SJSA1 (cell line): ENCODE measurements at regions not wholly inside any gene's neighbourhood (a gene's known extent, or its start where the extent isn't known, plus 50 kb on each side); places are given as distances from the start of the nearest gene placed in this dataset.

ENCODE experiments used
- DNase-seq, 2 experiments: peaks; one replicate each; pipeline ENCODE4 v3.0.0-alpha.2; 2015 to 2020; ENCODE audit warnings: low spot score in 2 of 2, low read depth in 1 of 2
- H3K27ac ChIP-seq: fragments of 250-450 bp; sonication (Bioruptor Pico); 2 replicates; pipeline ENCODE4 v1.5.1; 2020; ENCODE audit warnings: mild to moderate bottlenecking, moderate library complexity
- H3K27me3 ChIP-seq: fragments of 250-450 bp; sonication (Bioruptor Pico); replicated peaks from 2 replicates; pipeline ENCODE4 v1.5.1; 2020; ENCODE audit warnings: mild to moderate bottlenecking, moderate library complexity
- H3K36me3 ChIP-seq: fragments of 250-450 bp; sonication (Bioruptor Pico); 2 replicates; pipeline ENCODE4 v1.5.1; 2020; ENCODE audit warnings: mild to moderate bottlenecking
- H3K4me1 ChIP-seq: fragments of 250-450 bp; sonication (Bioruptor Pico); replicated peaks from 2 replicates; pipeline ENCODE4 v1.6.1; 2021; ENCODE audit warnings: mild to moderate bottlenecking
- H3K4me3 ChIP-seq: fragments of 250-450 bp; sonication (Bioruptor Pico); 2 replicates; pipeline ENCODE4 v1.5.1; 2020; ENCODE audit warnings: mild to moderate bottlenecking
- H3K9me3 ChIP-seq: fragments of 250-450 bp; sonication (Bioruptor Pico); replicated peaks from 2 replicates; pipeline ENCODE4 v1.5.1; 2020; ENCODE audit warnings: mild to moderate bottlenecking

DNA sequence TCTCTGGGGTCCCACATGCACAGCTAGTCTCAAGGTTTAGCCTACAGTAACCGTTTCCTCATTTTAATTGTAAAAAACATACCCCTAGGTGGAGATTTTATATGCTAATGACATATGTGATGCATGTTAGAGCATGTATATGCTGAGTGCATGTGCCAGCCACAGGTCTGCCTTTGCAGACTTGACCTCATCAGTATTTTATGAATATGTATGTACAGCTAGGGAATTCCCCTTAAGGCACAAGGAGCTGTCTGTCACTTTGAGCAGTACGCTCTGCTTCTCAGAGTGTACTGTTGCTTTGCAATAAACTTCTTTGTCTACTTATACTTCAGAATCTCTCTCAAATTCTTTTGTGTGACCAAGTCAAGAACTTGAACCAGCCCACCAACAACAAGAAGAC is 131.2 kb upstream of the ERBB4 start:
- Histone ChIP-seq H3K27me3 (no peaks in the 10 kb centered on the region), H3K4me3 (no peak overlapping the region), H3K4me1 (no peaks in the 10 kb centered on the region), H3K9me3 (no peaks in the 10 kb centered on the region), H3K27ac (no peak overlapping the region), H3K36me3 (no peaks in the 10 kb centered on the region)
- DNase-seq, result no peak

DNA sequence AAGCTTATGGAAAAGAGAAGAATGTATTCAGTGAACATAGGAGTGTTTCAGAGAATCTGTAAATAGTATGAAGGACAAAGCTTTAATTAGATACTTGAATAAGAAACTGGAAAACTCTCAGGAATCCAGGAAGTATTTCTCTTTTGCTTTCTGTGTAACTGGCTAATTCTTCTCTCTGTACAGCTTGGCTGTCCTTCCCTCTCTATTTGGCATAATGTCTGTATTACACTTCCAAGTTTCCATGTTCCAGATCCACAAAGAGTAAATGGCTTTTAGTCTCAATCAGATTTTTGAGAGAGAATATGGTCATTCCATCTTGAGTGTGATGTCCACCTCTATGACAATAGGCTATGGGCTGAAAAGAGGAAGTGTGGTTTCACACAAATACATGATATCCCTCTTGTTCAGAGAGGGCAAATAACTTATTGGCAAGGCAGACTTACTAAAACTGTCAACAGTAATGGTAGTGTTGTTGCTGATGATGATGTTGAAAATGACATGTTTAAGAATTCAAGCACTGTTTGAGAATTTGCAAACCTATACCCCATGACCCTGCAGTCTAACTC is 129.2 kb upstream of the ERBB4 start:
- H3K9me3 ChIP-seq, result no peaks in the 10 kb centered on the region
- DNase-seq, result no peak
- no peak overlapping the region for H3K4me3 ChIP-seq
- H3K27ac ChIP-seq, result no peak overlapping the region
- no peaks in the 10 kb centered on the region for H3K27me3 ChIP-seq
- H3K36me3 ChIP-seq, result no peaks in the 10 kb centered on the region
- no peaks in the 10 kb centered on the region for H3K4me1 ChIP-seq

DNA sequence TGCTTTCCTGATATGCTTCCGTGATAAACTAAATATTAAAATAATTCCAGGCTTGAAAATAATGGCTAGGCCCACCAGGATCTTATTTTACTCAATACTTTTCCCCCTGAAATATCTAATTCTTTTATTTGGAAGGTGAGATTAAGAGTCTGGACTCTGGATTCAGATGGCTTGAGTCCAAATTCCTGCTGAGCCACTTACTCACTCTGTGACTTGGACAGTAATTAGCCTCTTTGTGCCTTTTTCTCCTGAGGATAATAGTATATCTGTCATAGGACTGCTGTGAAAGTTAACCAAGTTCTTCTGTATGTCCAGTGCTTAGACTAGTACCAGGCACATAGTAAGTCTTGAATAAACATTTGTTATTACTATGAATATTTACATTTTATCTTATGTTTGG is 127.3 kb upstream of the ERBB4 start:
- no peak overlapping the region for H3K4me3 ChIP-seq
- H3K9me3 ChIP-seq, result no peaks in the 10 kb centered on the region
- H3K4me1 ChIP-seq, result no peaks in the 10 kb centered on the region
- no peaks in the 10 kb centered on the region for H3K36me3 ChIP-seq
- DNase-seq, result no peak
- H3K27me3 ChIP-seq, result no peaks in the 10 kb centered on the region
- H3K27ac ChIP-seq, result no peak overlapping the region

DNA sequence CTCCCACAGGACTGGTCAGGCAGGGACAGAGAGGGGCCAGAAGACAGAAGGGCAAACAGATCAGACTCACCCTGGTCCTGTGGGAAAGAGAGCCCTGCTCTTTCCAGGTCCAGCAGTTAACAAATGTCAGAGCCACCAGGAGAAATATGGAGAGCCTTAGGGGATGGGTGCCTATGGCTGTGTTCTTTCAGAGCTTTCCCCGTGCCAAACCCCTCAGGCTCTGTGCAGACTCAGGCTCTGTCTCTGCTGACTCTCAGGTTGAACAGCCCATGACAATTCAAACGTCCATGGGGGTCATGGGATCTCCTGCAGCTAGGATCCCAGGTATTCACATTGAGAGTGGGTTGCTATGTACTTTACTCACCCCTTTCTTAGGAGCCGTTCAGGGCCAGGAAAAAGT is 120.8 kb upstream of the ERBB4 start:
- no peaks in the 10 kb centered on the region for H3K27me3 ChIP-seq
- no peak for DNase-seq
- no peaks in the 10 kb centered on the region for H3K4me1 ChIP-seq
- H3K4me3 ChIP-seq, result no peak overlapping the region
- no peaks in the 10 kb centered on the region for H3K36me3 ChIP-seq
- no peaks in the 10 kb centered on the region for H3K9me3 ChIP-seq
- H3K27ac ChIP-seq, result no peak overlapping the region

DNA sequence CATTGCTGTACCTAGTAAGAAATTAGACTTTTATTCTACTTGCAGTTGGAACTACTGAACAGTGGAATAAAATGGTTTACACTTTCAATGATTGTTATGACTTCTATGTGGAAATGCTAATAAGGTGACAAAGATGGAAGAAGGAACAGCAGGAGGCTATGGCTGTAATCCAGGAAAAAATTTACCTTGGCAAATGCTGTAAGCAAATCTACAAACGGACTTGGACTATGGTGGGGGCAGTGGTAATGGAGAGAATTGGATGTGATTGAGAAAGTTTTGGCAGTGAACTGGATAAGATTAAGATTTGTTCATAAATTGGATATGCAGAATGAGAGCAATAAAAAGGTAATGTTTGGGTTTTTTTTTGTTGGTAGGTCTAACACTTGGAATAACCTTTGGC is 111.0 kb upstream of the ERBB4 start:
- Histone ChIP-seq H3K9me3 (no peaks in the 10 kb centered on the region), H3K27me3 (no peaks in the 10 kb centered on the region), H3K4me3 (no peak overlapping the region), H3K36me3 (no peaks in the 10 kb centered on the region), H3K4me1 (no peaks in the 10 kb centered on the region), H3K27ac (no peak overlapping the region)
- DNase-seq, result no peak

DNA sequence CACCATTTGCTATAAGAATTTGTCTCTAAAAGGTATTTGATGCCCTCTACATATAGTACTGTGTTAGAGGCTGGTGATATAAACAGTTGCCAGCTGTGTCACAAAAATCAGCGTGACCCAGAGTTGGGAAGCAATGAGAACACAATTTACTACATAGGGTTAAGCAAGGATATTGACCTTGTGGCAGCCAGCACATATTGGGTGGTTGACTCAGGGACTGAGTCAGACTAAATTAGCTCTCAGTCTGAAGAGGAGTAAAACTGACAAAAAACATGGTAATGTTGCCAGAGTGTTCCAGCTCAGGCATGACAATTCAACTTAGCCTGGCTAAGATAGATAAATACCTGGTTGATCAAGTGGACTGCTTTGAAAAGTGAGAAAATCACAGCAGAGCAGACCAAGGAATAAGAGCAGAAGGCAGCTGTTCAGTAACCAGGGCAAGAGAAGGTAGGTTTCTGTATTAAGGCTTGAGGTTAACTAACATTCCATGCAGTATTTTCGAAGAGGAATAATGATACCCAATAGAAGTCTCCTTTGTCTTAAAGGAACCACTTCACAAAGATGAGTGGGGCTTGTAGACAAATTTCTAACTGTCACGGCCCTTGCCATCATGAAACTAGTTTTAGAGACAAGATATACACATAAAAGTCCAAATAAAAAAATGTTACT is 108.2 kb upstream of the ERBB4 start:
- Histone ChIP-seq H3K4me3 (no peak overlapping the region), H3K27ac (no peak overlapping the region), H3K36me3 (no peaks in the 10 kb centered on the region), H3K27me3 (no peaks in the 10 kb centered on the region), H3K9me3 (no peaks in the 10 kb centered on the region), H3K4me1 (no peaks in the 10 kb centered on the region)
- no peak for DNase-seq

DNA sequence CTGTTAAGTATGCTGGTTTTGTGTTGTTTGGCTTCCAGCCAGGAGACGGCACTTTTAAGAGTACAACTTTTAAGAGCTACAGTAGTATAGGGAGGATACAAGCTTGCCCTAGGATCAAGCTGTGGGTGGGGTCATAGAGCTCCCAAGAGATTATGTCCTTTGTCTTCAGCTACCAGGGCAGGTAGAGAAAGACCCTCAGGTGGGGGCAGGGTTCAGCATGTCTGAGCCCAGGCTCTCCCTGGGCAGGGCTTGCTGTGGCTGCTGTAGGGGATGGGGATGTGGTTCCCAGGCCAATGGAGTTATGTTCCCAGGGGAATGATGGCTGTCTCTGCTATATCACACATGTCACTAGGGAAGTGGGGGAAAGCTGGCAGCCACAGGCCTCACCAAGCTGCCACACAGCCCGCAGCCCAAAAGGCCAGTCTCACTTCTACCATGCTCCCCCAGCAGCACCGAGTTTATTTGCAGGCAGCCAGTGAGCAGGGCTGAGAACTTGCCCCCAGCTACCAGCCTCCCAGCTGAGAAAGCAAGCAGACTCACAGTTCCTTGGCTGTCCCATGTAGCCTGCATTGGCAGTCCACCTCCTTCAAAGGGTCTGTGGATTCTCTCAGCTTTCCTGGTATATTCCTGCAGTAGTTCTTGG is 105.7 kb upstream of the ERBB4 start:
- Histone ChIP-seq H3K36me3 (no peaks in the 10 kb centered on the region), H3K9me3 (no peaks in the 10 kb centered on the region), H3K4me1 (no peaks in the 10 kb centered on the region), H3K27me3 (no peaks in the 10 kb centered on the region), H3K27ac (no peak overlapping the region), H3K4me3 (no peak overlapping the region)
- no peak for DNase-seq

DNA sequence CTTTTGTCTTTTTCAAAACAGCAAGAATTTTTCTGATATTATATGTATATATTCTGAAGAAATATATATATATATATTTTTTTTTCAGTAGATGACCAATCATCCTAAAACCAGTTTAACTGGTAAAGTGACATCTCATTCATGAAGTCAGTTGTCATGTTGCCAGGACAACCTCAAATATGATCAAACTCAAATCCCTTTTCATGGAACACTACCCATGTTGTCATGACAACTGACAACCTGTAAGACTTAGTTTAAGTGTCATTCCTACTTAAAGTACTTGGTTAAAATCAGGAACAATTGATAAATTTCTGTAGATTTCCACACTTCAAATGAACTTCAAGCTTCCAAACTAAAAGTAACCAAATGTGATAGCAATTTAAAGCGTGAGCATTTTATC is 101.8 kb upstream of the ERBB4 start:
- no peak overlapping the region for H3K27ac ChIP-seq
- H3K9me3 ChIP-seq, result no peaks in the 10 kb centered on the region
- H3K36me3 ChIP-seq, result no peaks in the 10 kb centered on the region
- H3K4me1 ChIP-seq, result no peaks in the 10 kb centered on the region
- no peak overlapping the region for H3K4me3 ChIP-seq
- no peaks in the 10 kb centered on the region for H3K27me3 ChIP-seq
- no peak for DNase-seq

DNA sequence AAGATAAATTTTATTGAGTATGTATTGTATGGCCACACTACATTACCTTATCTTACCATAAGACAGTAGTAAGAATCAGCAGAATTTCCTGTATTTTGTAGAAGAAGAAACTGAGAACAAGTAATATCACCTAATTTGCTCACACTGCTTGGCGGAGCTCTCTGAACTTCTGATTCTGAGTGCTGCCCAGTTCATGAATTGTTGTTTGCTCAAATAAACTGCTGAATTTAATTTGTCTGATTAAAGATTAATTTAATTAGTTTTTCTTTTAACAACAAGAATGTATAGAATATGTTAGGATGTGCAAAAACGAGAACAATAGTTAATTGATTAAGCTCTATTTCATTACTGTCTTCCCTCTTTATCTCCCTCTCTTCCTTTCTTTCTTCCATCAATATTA is 100.1 kb upstream of the ERBB4 start:
- no peak overlapping the region for H3K4me3 ChIP-seq
- no peaks in the 10 kb centered on the region for H3K4me1 ChIP-seq
- no peaks in the 10 kb centered on the region for H3K27me3 ChIP-seq
- no peak overlapping the region for H3K27ac ChIP-seq
- no peaks in the 10 kb centered on the region for H3K36me3 ChIP-seq
- H3K9me3 ChIP-seq, result no peaks in the 10 kb centered on the region
- no peak for DNase-seq

DNA sequence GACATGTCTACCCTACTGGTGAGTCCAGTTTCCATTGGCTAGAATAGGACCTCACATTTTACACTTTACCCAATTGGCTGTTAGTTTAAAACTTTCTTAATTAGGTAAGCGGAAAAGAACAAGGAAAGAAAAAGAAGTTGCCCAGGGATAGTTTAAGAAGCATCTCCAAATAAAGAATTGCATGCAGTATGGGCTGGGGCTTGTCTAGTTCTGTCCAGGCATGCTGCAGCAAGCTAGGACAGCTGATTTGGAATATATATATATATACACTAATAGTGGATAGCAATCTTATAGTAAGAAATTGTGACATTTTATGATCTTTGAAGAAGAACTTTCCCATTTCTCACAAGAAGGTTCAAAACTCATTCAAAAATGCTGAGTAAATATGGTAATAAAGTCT is 90.0 kb upstream of the ERBB4 start:
- Histone ChIP-seq H3K27me3 (no peaks in the 10 kb centered on the region), H3K4me1 (no peaks in the 10 kb centered on the region), H3K9me3 (no peaks in the 10 kb centered on the region), H3K27ac (no peak overlapping the region), H3K4me3 (no peak overlapping the region), H3K36me3 (no peaks in the 10 kb centered on the region)
- no peak for DNase-seq

DNA sequence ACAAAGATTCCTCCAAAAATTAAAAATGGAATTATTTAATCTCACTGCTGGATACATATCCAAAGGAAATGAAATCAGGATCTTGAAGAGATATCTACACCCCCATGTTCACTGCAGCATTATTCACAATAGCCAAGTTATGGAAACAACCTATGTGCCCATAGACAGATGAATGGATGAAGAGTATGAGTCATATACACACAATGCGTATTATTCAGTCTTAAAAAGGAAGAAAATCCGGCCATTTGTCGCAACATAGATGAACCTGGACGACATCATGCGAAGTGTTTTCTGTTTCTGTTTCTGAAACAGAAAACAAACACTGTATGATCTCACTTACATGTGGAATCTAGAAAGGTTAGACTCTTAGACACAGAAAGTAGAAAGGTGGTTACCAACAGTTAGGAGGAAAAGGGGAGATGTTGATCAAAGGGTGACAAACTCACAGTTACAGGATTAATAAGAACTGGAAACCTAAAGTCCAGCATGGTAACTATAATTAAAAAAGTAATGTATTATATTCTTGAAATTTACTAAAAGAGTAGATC is 87.8 kb upstream of the ERBB4 start:
- Histone ChIP-seq H3K4me1 (no peaks in the 10 kb centered on the region), H3K4me3 (no peak overlapping the region), H3K27ac (no peak overlapping the region), H3K36me3 (no peaks in the 10 kb centered on the region), H3K27me3 (0 out of 2 replicates have a peak, but pooled peaks cover 4% of the 10 kb centered on the region), H3K9me3 (no peaks in the 10 kb centered on the region)
- no peak for DNase-seq

DNA sequence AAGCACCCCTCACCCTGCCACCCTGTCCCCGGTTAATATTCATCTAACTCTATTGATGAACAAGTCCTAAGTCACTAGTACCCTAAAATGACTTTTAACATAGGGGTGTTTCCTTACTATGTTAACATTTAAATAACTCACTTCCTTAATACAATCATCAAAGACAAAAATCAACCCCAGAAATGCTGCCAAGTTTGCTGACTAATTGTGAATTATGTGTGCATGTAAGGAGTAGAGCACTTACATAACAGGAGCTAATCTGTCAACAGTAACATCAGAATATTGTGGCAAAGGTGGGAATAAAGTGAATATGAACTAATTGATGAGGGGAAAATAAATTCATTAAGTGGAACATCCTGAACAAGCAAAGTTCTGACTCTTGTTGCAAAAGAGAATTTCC is 81.4 kb upstream of the ERBB4 start:
- Histone ChIP-seq H3K4me1 (no peaks in the 10 kb centered on the region), H3K27me3 (0 out of 2 replicates have a peak, but pooled peaks cover 4% of the 10 kb centered on the region)

DNA sequence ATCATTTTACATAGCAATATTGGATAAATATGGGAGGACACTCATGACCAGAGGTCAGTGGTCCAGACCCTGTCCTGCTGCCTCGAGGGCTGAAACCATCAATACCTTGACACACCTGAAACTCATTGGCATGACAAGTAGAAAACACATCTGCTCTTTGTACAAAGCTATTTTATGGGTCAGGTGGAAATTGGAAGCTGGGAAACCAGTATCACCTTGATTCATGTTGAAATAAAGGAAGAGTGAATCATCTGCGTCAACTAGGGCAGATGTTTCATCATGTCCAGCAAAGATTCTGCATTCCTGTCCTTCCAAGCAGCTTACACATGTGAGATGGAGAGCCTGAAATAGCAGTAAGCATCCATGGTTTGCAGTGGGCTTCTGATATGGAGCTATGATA is 80.0 kb upstream of the ERBB4 start:
- H3K4me3 ChIP-seq, result no peak overlapping the region
- H3K27ac ChIP-seq, result no peak overlapping the region
- no peaks in the 10 kb centered on the region for H3K9me3 ChIP-seq
- DNase-seq, result no peak
- no peaks in the 10 kb centered on the region for H3K4me1 ChIP-seq
- 0 out of 2 replicates have a peak, but pooled peaks cover 4% of the 10 kb centered on the region for H3K27me3 ChIP-seq
- no peaks in the 10 kb centered on the region for H3K36me3 ChIP-seq

More for the DNA sequence above, 81.4 kb upstream of the ERBB4 start:
- Histone ChIP-seq H3K9me3 (no peaks in the 10 kb centered on the region), H3K36me3 (no peaks in the 10 kb centered on the region), H3K4me3 (no peak overlapping the region), H3K27ac (no peak overlapping the region)
- no peak for DNase-seq

DNA sequence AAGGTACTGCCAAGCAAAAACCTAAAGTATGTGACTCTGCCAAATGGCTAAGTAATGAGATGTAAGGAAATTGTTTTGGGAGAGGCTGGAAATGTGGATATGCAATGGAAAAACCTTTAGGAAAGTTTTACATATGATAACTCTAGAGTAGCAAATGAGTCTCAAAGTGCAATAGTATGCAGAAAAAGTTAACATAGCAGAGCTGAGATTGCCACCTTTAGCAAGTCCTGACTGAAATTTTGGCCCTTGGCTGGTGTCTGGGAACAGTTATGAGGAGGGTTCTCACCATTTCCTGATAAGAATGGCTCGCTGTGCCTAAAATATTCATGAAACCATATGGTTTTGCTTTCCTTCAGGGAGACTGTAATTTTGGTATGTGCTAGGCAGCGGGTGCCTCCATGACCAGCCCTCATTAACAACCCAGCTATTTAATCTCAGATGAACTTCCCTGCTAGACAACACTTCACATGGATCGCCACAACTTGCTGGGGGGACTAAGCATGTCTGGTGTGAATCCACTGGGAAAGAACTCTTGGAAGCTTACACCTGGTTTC is 72.3 kb upstream of the ERBB4 start:
- DNase-seq, result no peak
- no peaks in the 10 kb centered on the region for H3K27me3 ChIP-seq
- H3K9me3 ChIP-seq, result no peaks in the 10 kb centered on the region
- H3K4me1 ChIP-seq, result no peaks in the 10 kb centered on the region
- H3K27ac ChIP-seq, result no peak overlapping the region
- H3K36me3 ChIP-seq, result no peaks in the 10 kb centered on the region
- no peak overlapping the region for H3K4me3 ChIP-seq
